ENCODE measurements at regions not wholly inside any gene's neighbourhood (a gene's known extent, or its start where the extent isn't known, plus 50 kb on each side); places are given as distances from the start of the nearest gene placed in this dataset.
"Not testable (repeated sequence)": the region's sequence is repeated elsewhere in the genome, so short reads cannot be mapped to it uniquely, and the experiment has no call there.

- no peak for DNase-seq
These were observed 285.5 kb upstream of the SFSWAP start for GRCh38 chr12:131425112-131426075.

GRCh38 chr12:131428091-131428685 is 282.7 kb upstream of the SFSWAP start:
- no peak for DNase-seq

DNA sequence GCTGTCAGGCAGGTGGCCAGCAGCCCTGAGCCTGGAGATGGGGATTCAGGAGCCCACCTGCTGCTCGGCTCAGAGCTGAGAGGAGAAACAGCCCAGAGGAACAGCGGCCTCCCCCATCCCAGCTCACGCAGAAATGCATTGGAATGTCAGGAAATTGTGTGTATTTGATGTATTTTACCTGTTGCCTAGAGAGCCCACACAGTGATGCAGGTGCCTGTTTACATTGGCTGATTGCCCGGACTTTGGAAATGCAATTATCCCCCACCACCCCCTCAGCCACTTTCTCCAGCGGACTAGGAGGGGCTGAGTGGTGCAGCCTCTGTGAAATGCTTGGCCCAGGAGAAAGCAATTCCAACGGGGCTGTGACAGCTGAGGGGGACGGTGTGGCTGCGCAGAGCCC is 281.7 kb upstream of the SFSWAP start:
- not testable (repeated sequence) for DNase-seq

DNA sequence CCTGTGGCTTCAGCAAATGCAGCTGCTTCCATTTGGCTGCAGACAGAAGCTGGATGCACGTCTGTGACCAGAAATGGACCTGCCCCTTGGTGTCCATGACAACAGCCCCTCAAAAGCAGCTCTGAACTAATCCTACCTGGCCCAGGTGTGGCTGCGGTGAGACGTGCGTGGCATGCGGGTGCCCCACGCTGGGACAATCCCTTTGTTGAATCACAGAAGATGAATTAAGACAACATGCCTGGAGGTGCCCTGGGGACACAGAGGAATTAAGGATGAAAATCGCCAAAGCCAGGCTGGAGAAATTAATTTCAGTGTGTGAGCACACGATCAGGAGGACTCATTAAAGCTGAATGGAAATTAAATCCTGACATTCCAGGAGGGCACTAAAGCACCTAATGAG is 281.2 kb upstream of the SFSWAP start:
- DNase-seq, result not testable (repeated sequence)

- no peak for DNase-seq
These were observed 280.6 kb upstream of the SFSWAP start for GRCh38 chr12:131430158-131430742.

DNA sequence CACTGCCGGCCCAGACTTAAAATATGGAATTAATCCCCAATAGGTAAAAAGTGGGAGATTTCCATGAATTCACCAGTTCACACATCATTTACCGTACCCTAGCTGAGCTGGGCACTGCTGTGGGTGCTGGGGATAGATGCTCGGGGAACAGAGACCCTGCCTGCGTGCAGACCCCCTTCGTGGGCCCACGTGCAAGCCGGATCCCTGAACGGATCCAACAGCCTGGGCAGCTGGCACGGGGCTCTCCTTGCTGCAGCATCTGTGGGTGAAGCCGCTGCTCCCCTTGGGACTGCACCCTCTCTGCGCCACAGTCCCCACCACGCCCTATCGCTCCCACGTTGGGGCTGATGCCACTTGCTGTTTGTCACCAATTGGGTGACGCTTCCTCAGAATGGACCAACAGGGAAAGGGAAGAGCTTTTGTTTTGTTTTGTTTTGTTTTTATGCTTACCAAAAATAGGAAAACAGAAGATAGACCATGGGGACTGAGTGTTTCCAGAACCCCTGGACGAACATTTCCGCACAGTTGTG is 279.7 kb upstream of the SFSWAP start:
- not testable (repeated sequence) for DNase-seq

- DNase-seq, result no peak
These were observed 278.2 kb upstream of the SFSWAP start for GRCh38 chr12:131432532-131433260.

- no peak for DNase-seq
These were observed 276.4 kb upstream of the SFSWAP start for GRCh38 chr12:131434208-131435125.

GRCh38 chr12:131436922-131437705 is 273.8 kb upstream of the SFSWAP start:
- DNase-seq, result no peak

- DNase-seq, result no peak
These were observed 273.0 kb upstream of the SFSWAP start for GRCh38 chr12:131437706-131438492.

GRCh38 chr12:131438493-131438835 is 272.4 kb upstream of the SFSWAP start:
- DNase-seq, result not testable (repeated sequence)

- no peak for DNase-seq
These were observed 272.0 kb upstream of the SFSWAP start for GRCh38 chr12:131438881-131439280.

DNA sequence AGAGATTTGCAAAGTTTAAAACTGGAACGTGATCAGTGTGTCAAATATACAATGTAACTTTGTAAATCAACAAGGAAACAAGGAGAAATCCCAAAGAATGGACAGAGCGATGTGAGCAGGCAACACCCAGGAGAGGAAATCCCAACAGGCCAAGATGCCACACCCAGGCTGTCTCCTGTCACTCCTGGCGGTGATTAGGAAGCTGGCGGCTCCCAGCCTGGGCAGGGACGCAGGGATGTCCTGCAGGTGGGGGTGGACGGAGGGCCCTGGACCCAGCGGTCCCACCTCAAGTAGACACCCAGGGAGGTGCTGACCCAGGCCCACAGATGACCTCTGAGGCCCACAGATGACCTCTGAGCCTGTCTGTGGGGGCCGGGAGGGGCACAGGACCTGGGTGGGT is 271.1 kb upstream of the SFSWAP start:
- DNase-seq, result not testable (repeated sequence)

DNA sequence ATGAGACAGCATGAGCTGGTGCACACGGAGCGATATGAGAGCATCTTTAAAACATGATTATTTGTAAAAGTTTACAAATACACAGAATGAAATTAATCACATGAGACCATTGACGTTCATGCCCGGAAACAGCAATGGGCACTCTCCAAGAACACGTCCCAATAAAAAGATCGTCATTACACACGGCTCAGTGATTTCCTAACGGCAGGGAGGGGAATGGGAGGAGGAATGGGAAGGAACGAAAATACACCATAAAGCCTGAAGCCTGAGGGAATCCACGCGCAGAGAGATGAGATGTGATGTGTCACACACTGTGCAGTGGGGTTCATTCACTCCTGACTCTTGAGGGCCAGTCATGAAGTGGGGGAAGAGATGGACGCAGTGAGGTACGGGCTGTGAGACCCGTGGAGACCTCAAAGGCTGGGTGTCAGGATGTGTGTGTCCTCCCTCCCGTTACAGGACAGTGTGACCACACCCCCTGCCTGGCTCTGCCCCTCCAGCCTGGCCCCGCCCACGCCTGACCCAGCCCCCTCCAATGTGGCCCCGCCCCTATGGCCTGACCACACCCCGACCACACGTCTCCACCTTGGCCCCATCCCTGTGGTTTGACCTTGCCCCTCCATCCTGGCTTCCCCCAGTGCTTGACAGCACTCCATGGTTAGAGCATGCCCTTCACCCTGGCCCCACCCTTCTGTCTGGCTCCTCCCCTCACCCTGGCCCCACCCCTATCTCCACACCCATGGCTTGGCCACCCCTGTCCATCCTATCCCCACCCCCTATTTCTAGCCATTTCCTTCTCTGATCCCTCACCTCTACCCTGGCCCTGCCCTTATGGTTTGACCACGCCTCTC is 270.5 kb upstream of the SFSWAP start:
- not testable (repeated sequence) for DNase-seq

DNA sequence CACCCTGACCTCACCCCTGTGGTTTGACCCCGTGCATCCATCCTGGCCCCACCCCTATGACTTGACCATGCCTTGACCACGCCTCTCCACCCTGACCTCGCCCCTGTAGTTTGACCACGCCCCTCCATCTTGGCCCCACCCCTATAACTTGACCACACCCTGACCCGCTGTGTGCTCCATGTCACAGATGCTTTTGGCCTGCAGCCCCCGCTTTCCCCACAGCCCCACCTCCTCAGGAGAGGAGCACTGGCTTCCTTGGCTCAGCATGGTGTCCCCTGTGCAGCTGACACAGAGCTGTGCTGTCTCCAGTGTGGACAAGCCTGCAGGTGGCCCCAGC is 269.9 kb upstream of the SFSWAP start:
- no peak for DNase-seq

- DNase-seq, result no peak
These were observed 269.1 kb upstream of the SFSWAP start for GRCh38 chr12:131441638-131442336.

DNA sequence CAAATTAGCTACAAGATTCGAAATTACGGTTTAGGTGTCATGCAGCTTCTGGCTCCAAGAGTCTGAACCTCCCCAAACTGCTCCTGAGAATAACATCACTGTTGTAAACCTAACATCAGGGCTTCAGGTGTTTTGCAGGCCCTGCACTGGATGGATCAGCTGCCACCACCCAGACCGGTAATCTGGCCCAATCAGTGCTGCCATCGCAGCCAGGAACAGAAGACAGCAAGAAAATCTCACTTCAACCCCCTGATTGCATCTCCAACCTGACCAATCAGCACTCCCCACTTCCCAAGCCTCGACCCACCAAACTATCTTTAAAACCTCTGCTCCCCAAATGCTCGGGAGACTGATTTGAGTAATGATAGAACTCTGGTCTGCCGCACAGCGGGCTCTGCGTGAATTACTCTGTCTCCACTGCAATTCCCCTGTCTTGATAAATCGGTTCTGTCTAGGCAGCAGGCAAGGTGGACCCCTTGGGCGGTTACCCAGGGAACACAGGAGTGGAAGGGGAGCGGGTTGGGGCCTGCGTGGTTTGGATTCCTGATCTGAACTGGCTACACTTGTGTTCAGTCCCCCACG is 268.5 kb upstream of the SFSWAP start:
- DNase-seq, result no peak
